Aorta (tissue), 5 donors: ENCODE measurements at regions not wholly inside any gene's neighbourhood (a gene's known extent, or its start where the extent isn't known, plus 50 kb on each side); places are given as distances from the start of the nearest gene placed in this dataset.
A peak's percentile ranks its signal among the peaks of the same experiment; 100 is the strongest.

Source experiments
- ATAC-seq: fragments of 200-7000 bp; cut with Tn5 transposase; one replicate; pipeline ENCODE4 v1.9.1; 2022; ENCODE audit warnings: moderate library complexity; ENCODE audit not compliant: low FRiP score
- DNase-seq, 2 donors: peaks; one replicate each; pipeline ENCODE4 v3.0.0-alpha.2; 2020
- H3K27ac ChIP-seq, 2 donors: one replicate each; pipeline ENCODE4 v1.5.1; 2013; ENCODE audit warnings: low read length in 2 of 2, mild to moderate bottlenecking in 2 of 2, moderate library complexity in 2 of 2, control low read depth in 1 of 2, inconsistent platforms in 1 of 2, low read depth in 1 of 2
- H3K27me3 ChIP-seq, 2 donors: one replicate each; pipeline ENCODE4 v1.6.1; 2013; ENCODE audit warnings: control low read depth in 1 of 2, low read length in 1 of 2, mild to moderate bottlenecking in 1 of 2, moderate library complexity in 1 of 2; ENCODE audit not compliant: insufficient read depth in 2 of 2, control insufficient read depth in 1 of 2
- H3K36me3 ChIP-seq, 2 donors: one replicate each; pipeline ENCODE4 v1.6.1; 2013; ENCODE audit warnings: control low read depth in 1 of 2, low read length in 1 of 2, mild to moderate bottlenecking in 1 of 2; ENCODE audit not compliant: insufficient read depth in 2 of 2, control insufficient read depth in 1 of 2
- H3K4me1 ChIP-seq, 2 donors: one replicate each; pipeline ENCODE4 v1.6.1; 2013; ENCODE audit warnings: low read length in 2 of 2, control low read depth in 1 of 2, mild to moderate bottlenecking in 1 of 2, moderate library complexity in 1 of 2; ENCODE audit not compliant: insufficient read depth in 2 of 2, control insufficient read depth in 1 of 2
- H3K4me3 ChIP-seq, 2 donors: one replicate each; pipeline ENCODE4 v1.5.1; 2013; ENCODE audit warnings: low read length in 2 of 2, control low read depth in 1 of 2, mild to moderate bottlenecking in 1 of 2
- H3K9me3 ChIP-seq: one replicate; pipeline ENCODE4 v1.6.1; 2013; ENCODE audit warnings: mild to moderate bottlenecking, low read length; ENCODE audit not compliant: control insufficient read depth
- WGBS, 2 donors: extraction: QIAGEN DNeasy Blood & Tissue Kit; methylation state at CpG; one replicate each; pipeline ENCODE4 v1.1.7; 2013; 5-methylcytosine and 5-hydroxymethylcytosine counted together
- intact Hi-C, 2 donors: fragments of 100-400 bp; cut with DNase I; formaldehyde crosslinking; loops; one replicate each; pipeline versions ENCODE4 v1.14.2 to v1.15.0; 2022
- donor health status: healthy with polysubstance abuse.
- donor health status: Bipolar disorder and iron deficiency.
- donor health status: DM: no; HTN: no; CAD: no.
- donor health status: DM: no; HTN: no; CAD: no.
- donor health status: DM: yes; HTN: yes; CAD: no.

- H3K36me3 ChIP-seq = no peaks in the 10 kb centered on the region
- H3K4me1 ChIP-seq = peaks cover 4 to 19% of the 10 kb centered on the region in 2 donors
- WGBS, 2 donors = 92 to 94% methylated on average over 8 of the region's 8 CpGs
- DNase-seq (no peak), ATAC-seq (no peak)
- no peak overlapping the region for H3K27ac ChIP-seq
- no peaks in the 10 kb centered on the region for H3K27me3 ChIP-seq
- no peaks in the 10 kb centered on the region for H3K9me3 ChIP-seq
- no peak overlapping the region for H3K4me3 ChIP-seq
- intact Hi-C loops = loop anchor here in 1 of 2 donors (10.0 kb wide), 1 partner anchor 208 kb away; no protein-coding TSS in a partner anchor
Measured at GRCh38 chr3:72126441-72127223, 341.7 kb upstream of the PROK2 start.

GRCh38 chr3:72123908-72124441, 339.0 kb upstream of the PROK2 start:
- intact Hi-C loops = loop anchor here in 1 of 2 donors (10.0 kb wide), 1 partner anchor 211 kb away; no protein-coding TSS in a partner anchor
- no peaks in the 10 kb centered on the region for H3K27me3 ChIP-seq
- ATAC-seq (peak; percentile 87), DNase-seq (peak in 1 of 2 donors; percentile 75)
- H3K36me3 ChIP-seq = no peaks in the 10 kb centered on the region
- no peak overlapping the region for H3K4me3 ChIP-seq
- peaks cover 4 to 14% of the 10 kb centered on the region in 2 donors for H3K4me1 ChIP-seq
- no peaks in the 10 kb centered on the region for H3K9me3 ChIP-seq
- 4 to 10% methylated on average over 7 of the region's 7 CpGs for WGBS, 2 donors
- peak overlapping the region in 1 of 2 donors; percentile 22 for H3K27ac ChIP-seq

GRCh38 chr3:72120806-72121778, 336.1 kb upstream of the PROK2 start:
- Histone ChIP-seq H3K36me3 (no peaks in the 10 kb centered on the region), H3K27ac (no peak overlapping the region), H3K27me3 (no peaks in the 10 kb centered on the region), H3K4me3 (no peak overlapping the region), H3K4me1 (peaks cover 0 to 5% of the 10 kb centered on the region in 2 donors), H3K9me3 (no peaks in the 10 kb centered on the region)
- 78 to 79% methylated on average over 5 of the region's 5 CpGs for WGBS, 2 donors
- ATAC-seq = no peak
- intact Hi-C loops = loop anchor here in 1 of 2 donors (10.0 kb wide), 1 partner anchor 214 kb away; no protein-coding TSS in a partner anchor
- DNase-seq = no peak

GRCh38 chr3:72120039-72120438, 335.1 kb upstream of the PROK2 start:
- Histone ChIP-seq H3K27ac (no peak overlapping the region), H3K4me1 (peaks cover 0 to 4% of the 10 kb centered on the region in 2 donors), H3K9me3 (no peaks in the 10 kb centered on the region), H3K4me3 (no peak overlapping the region), H3K27me3 (no peaks in the 10 kb centered on the region), H3K36me3 (no peaks in the 10 kb centered on the region)
- DNase-seq (no peak), ATAC-seq (no peak)
- WGBS, 2 donors = 91 to 92% methylated on average over 4 of the region's 4 CpGs
- intact Hi-C loops = loop anchor here in 1 of 2 donors (10.0 kb wide), 1 partner anchor 215 kb away; no protein-coding TSS in a partner anchor

- DNase-seq (no peak), ATAC-seq (no peak)
- Histone ChIP-seq H3K36me3 (no peaks in the 10 kb centered on the region), H3K4me1 (no peaks in the 10 kb centered on the region), H3K27ac (no peak overlapping the region), H3K4me3 (no peak overlapping the region), H3K27me3 (no peaks in the 10 kb centered on the region), H3K9me3 (no peaks in the 10 kb centered on the region)
- intact Hi-C loops = no loop called here
Measured at GRCh38 chr3:72118628-72119027, 333.7 kb upstream of the PROK2 start.

- 88 to 93% methylated on average over 7 of the region's 7 CpGs for WGBS, 2 donors
- no peaks in the 10 kb centered on the region for H3K9me3 ChIP-seq
- intact Hi-C loops = no loop called here
- H3K27me3 ChIP-seq = no peaks in the 10 kb centered on the region
- DNase-seq (no peak), ATAC-seq (no peak)
- no peak overlapping the region for H3K4me3 ChIP-seq
- no peak overlapping the region for H3K27ac ChIP-seq
- H3K36me3 ChIP-seq = no peaks in the 10 kb centered on the region
- H3K4me1 ChIP-seq = no peaks in the 10 kb centered on the region
Measured at GRCh38 chr3:72116226-72116625, 331.3 kb upstream of the PROK2 start.

- no peak for DNase-seq
- peak overlapping the region in 1 of 2 donors; percentile 48 for H3K27ac ChIP-seq
- WGBS, 2 donors = 97 to 98% methylated on average over 6 of the region's 6 CpGs
- no peaks in the 10 kb centered on the region for H3K9me3 ChIP-seq
- ATAC-seq = no peak
- H3K27me3 ChIP-seq = no peaks in the 10 kb centered on the region
- H3K4me1 ChIP-seq = no peaks in the 10 kb centered on the region
- H3K4me3 ChIP-seq = no peak overlapping the region
- no peaks in the 10 kb centered on the region for H3K36me3 ChIP-seq
- intact Hi-C loops = no loop called here
Measured at GRCh38 chr3:72115307-72115706, 330.4 kb upstream of the PROK2 start.

- Histone ChIP-seq H3K9me3 (no peaks in the 10 kb centered on the region), H3K36me3 (no peaks in the 10 kb centered on the region), H3K27ac (peak overlapping the region in 1 of 2 donors; percentile 48), H3K4me1 (no peaks in the 10 kb centered on the region), H3K4me3 (no peak overlapping the region), H3K27me3 (no peaks in the 10 kb centered on the region)
- DNase-seq = no peak
- WGBS, 2 donors = 36 to 41% methylated on average over 5 of the region's 5 CpGs
- ATAC-seq = peak; percentile 64
- intact Hi-C loops = loop anchor here in 1 of 2 donors (5.0 kb wide), 1 partner anchor 38 kb away; no protein-coding TSS in a partner anchor
Measured at GRCh38 chr3:72114773-72115172, 329.8 kb upstream of the PROK2 start.
